ENCODE measurements at regions not wholly inside any gene's neighbourhood (a gene's known extent, or its start where the extent isn't known, plus 50 kb on each side); places are given as distances from the start of the nearest gene placed in this dataset.

DNA sequence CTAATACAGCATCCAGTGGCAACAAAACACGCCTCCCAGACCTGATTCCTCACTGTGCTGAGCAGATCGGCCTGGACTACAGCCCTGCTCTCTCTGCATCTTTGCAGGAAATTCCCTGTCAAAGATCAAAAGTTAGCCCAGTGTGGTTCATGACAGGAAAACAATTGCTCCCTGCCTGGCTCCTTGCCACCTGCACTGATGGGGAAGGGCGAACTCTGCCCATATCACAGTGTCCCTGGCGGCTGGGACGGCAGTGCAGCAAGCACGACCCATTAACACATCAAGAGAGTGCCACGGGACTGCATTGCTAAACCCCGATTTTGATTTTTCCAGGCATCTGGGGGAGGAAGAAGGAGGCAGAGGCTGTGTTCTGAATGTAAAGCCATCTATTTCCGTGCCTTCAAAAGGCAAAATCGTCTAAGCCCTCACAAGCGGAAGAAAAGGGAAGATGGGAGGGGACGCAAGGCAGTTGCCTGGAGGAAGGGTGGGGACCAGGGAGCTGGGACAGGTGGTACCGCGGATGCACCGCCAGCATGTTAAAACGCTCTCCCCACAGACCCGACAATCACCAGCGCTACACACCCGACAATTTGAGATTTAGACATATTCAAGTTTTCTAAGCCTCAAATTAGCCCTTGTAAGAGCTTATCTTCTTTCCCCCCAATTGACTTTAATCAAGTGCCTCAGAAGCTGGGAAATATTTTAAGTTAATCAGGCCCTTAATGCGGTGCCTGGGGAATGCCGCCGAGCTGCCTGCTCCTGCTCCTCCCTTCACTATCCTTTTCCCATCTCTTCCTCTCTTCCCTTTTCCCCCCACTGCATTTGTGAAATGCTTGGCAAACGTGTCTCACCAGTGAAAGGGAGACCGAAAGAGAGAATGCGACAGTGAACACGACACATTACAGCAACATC lies 238.8 kb upstream of the CDH5 start:
- FAIRE-seq, result no peak
- DNase-seq (ENCODE audit: insufficient read length, low spot score), result no peak
- TF ChIP-seq POLR2A (IDR thresholded peaks at IDR 0.05; ENCODE audit: low read depth, low read length), result no peak

GRCh38 chr16:66121466-66121865 lies 245.0 kb upstream of the CDH5 start:
- DNase-seq (ENCODE audit: insufficient read length, low spot score), result no peak
- no peak for TF ChIP-seq POLR2A (IDR thresholded peaks at IDR 0.05; ENCODE audit: low read depth, low read length)
- no peak for FAIRE-seq

DNA sequence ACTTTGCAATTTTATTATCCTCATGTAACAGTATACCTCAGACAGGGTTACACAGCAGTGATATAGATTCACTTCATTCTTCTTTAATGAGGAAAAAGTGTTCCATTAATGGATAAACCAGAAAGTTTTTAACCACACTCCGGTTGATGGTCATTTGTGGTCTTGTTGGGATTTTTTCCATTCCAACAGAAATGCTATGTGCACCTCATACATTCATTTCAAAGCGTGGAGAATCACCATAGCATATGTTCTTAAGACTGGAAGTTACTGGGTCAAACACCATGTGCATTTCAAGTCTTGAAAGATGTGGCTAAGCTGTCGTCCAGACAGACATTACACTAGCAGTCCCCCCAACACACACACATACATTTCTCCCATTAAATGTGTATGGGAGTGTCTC lies 245.8 kb upstream of the CDH5 start:
- no peak for DNase-seq (ENCODE audit: insufficient read length, low spot score)
- FAIRE-seq, result no peak
- TF ChIP-seq POLR2A (IDR thresholded peaks at IDR 0.05; ENCODE audit: low read depth, low read length), result no peak

DNA sequence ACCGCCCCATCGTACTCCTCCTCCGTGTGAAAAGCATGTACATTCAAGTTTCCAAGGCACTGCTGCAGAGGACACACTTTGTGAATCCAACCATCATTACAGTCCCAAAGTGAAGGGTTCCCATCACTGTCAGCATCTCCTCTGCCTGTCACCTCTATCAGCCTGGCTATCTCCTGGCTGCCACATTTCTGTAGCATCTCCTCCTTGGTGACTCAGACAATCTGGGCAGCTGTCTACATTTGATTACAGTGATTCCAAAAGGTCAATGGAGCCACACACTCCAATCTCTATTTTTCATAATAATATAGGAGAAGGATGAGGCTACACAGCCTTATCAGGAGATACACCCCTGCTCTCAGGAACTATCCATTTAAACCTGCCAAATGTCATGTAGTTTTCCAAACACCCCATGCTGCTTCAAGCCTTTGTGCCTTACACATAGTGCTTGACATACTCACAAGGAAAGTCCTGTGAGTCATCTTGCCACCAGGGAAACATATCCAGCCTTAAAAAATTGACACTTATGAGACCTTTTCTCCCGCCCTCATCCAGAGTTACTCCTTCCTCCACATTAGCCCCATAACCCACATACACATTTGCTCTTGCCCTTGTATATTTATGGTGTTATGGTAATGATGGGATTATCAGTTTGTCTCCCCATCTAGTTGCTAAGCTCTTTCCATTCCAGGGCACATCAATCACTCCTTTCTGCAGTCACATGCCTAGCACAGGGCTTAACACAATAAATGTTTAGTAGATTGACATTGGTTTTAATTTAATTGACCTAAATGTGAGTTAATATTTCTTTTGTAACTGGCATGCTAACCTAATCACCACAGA lies 250.1 kb upstream of the CDH5 start:
- no peak for TF ChIP-seq POLR2A (IDR thresholded peaks at IDR 0.05; ENCODE audit: low read depth, low read length)
- FAIRE-seq (no peak), DNase-seq (ENCODE audit: insufficient read length, low spot score) (no peak)

GRCh38 chr16:66115373-66115772 lies 251.1 kb upstream of the CDH5 start:
- TF ChIP-seq POLR2A (IDR thresholded peaks at IDR 0.05; ENCODE audit: low read depth, low read length), result no peak
- no peak for FAIRE-seq
- no peak for DNase-seq (ENCODE audit: insufficient read length, low spot score)

DNA sequence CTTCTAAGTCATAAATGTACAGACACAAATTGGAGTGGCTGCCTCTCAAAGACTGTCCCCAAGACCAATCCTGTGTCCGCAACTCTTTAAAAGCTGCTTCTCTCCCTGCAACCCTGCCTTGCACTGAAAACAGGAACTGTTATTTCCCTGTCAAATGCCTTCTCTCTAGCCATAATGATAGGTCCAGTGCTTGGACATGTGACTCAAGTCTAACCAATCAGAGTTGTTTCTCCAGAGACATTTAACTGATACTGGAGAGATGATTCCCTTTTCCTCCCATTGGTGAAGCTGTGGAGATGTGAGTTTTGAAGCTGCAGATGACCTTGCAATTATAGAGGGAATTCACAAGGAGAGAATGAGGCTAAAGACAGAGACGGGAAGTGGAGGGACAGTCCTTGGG lies 253.3 kb upstream of the CDH5 start:
- FAIRE-seq (no peak), DNase-seq (ENCODE audit: insufficient read length, low spot score) (no peak)
- TF ChIP-seq POLR2A (IDR thresholded peaks at IDR 0.05; ENCODE audit: low read depth, low read length), result no peak

DNA sequence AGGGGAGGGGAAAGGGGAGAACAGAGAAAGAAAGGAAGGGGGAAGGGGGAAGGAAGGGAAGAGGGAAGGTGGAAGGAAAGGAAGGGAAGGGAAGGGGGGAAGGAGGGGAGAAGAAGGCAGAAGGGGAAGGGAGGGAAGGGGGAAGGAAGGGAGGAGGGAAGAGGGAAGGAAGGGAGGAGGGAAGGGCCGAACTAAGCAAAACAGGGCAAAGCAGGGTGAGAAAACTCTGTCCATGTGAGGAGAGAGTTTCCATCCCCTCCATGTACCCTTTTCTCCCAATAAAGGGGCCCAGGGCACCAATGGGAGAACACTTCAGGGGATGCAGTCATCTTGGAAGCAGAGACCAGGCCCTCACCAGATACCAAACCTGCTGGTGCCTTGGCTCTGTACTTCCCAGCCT lies 256.8 kb upstream of the CDH5 start:
- no peak for FAIRE-seq
- no peak for DNase-seq (ENCODE audit: insufficient read length, low spot score)
- TF ChIP-seq POLR2A (IDR thresholded peaks at IDR 0.05; ENCODE audit: low read depth, low read length), result no peak

DNA sequence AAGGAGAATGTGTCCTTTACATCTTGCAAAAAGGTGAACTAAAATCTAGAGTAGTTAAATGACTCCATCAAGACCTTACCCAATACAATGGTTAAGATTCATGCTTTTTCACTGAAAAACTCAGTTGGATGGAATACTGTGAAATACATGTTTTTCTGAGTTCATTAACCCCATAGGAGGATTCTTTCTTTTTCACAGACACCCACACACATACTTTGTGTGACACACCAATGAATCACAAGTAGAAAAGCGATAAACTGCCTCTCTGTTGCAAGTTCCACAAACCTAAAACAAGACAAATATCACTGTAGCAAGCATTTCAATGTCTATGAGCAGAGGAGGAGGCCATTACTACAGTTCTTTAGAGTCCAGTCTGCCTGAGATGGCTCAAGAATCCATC lies 258.8 kb upstream of the CDH5 start:
- no peak for FAIRE-seq
- DNase-seq (ENCODE audit: insufficient read length, low spot score), result no peak
- TF ChIP-seq POLR2A (IDR thresholded peaks at IDR 0.05; ENCODE audit: low read depth, low read length), result no peak

DNA sequence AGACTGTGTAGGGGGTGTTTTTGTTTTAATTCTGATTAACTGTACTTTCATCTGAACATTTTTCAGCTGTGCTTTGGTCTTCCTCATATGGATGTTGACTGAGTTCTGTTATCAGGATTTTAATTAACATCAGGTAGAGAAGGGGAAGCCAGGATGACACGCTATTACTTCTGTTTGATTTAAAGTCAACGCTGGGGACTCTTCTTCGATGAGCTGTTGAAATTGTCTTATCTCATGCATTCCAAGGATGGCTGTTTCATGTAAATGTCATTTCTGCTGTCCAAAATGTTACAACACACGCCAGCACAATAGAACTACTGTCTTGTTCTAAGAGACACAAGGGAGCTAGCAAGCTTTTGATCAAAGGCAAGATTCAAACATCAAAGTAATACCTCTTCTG lies 263.3 kb upstream of the CDH5 start:
- DNase-seq (ENCODE audit: insufficient read length, low spot score), result no peak
- TF ChIP-seq POLR2A (IDR thresholded peaks at IDR 0.05; ENCODE audit: low read depth, low read length), result no peak
- no peak for FAIRE-seq

GRCh38 chr16:66099306-66099705 lies 267.2 kb upstream of the CDH5 start:
- no peak for TF ChIP-seq POLR2A (IDR thresholded peaks at IDR 0.05; ENCODE audit: low read depth, low read length)
- DNase-seq (ENCODE audit: insufficient read length, low spot score) (no peak), FAIRE-seq (no peak)

DNA sequence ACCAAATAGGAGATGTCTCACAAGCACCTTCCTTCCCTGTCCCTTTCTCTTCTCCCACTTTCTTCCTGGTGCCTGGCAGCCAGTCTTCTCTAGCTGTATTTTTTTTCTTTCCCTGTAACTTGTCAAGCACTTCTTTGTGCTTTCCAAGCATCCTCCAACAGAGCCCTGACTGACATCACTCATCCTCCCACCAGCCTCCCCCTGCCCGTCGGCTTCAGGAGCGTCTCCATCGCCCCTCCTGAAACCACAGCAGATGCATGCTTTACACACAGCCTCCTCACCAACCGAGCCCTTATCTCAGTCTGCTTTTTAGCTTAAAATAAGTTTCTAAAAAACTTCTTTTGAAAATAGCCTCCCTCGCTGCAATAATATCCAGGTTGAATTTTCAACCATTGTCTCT lies 268.7 kb upstream of the CDH5 start:
- DNase-seq (ENCODE audit: insufficient read length, low spot score) (no peak), FAIRE-seq (no peak)
- no peak for TF ChIP-seq POLR2A (IDR thresholded peaks at IDR 0.05; ENCODE audit: low read depth, low read length)

GRCh38 chr16:66095676-66096075 lies 270.8 kb upstream of the CDH5 start:
- TF ChIP-seq POLR2A (IDR thresholded peaks at IDR 0.05; ENCODE audit: low read depth, low read length), result no peak
- DNase-seq (ENCODE audit: insufficient read length, low spot score) (no peak), FAIRE-seq (no peak)

DNA sequence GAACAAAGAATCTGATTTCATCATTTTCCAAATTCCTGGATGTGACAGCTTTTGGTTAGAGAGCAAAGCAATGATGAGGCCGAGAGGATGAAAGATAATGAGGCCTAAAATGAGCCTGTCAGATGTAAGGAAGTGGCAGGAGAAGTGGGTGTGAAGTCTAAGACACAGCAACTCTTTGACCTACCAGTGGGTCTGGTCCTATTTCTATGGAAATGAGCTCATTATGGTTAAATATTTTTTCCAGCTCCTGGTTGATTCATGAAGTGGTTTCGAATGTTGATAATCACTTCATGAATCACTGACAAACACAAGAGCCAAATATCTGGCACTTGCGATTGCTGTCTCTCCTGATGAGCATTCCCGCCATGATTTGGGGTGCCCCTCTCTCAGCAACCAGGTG lies 273.3 kb upstream of the CDH5 start:
- no peak for TF ChIP-seq POLR2A (IDR thresholded peaks at IDR 0.05; ENCODE audit: low read depth, low read length)
- FAIRE-seq, result no peak
- DNase-seq (ENCODE audit: insufficient read length, low spot score), result no peak

GRCh38 chr16:66091471-66091891 lies 275.0 kb upstream of the CDH5 start:
- FAIRE-seq (no peak), DNase-seq (ENCODE audit: insufficient read length, low spot score) (no peak)
- TF ChIP-seq POLR2A (IDR thresholded peaks at IDR 0.05; ENCODE audit: low read depth, low read length), result no peak

GRCh38 chr16:66088681-66089080 lies 277.8 kb upstream of the CDH5 start:
- FAIRE-seq (no peak), DNase-seq (ENCODE audit: insufficient read length, low spot score) (no peak)
- no peak for TF ChIP-seq POLR2A (IDR thresholded peaks at IDR 0.05; ENCODE audit: low read depth, low read length)

All from H54 (cell line).